MV-4-11 (cell line): ENCODE measurements at regions not wholly inside any gene's neighbourhood (a gene's known extent, or its start where the extent isn't known, plus 50 kb on each side); places are given as distances from the start of the nearest gene placed in this dataset.
A peak's percentile ranks its signal among the peaks of the same experiment; 100 is the strongest.
"Not testable (repeated sequence)": the region's sequence is repeated elsewhere in the genome, so short reads cannot be mapped to it uniquely, and the experiment has no call there.

Experiments used
- DNase-seq: peaks from one replicate; lab custom pipeline; 2025; lab: John Stamatoyannopoulos, UW

DNA sequence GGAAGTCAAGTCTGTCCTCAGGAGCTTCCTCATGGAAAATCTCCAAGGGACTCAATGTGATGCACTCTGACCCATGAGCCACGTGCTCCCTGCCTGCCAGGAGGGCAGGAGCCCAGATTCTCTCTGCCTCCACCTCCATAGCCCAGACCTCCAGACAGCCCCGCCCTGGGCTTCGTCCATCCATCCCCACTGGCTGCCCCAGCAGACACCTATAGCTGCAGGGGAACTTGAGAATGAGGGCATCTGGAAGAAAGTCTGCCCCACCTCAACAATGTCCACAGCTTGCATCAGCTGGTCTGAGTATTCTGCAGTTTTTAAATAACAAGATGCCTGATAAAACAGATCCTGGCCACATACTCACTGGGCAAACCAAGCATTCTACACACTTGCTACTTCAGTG lies 418.8 kb upstream of the SMIM21 start:
- DNase-seq: no peak

DNA sequence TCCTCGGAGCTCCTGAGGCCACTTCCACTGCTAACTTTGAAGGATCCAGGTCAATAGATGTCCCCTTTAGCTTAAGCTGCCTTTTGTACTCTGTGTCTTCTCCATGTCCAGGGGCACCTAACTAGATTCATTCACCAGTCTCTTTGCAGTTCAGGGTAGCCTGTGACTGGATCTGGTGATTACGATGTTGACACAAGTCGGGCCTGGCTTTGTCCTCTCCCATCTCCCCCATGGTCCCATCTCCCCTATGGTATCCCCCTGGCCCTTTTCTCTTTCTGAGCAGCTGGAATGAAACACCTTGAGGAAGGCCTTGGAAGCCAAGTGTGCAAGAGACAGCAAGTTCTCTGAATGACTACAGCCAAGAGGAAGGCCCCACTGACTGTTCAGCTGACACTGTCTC lies 417.9 kb upstream of the SMIM21 start:
- no peak for DNase-seq

DNA sequence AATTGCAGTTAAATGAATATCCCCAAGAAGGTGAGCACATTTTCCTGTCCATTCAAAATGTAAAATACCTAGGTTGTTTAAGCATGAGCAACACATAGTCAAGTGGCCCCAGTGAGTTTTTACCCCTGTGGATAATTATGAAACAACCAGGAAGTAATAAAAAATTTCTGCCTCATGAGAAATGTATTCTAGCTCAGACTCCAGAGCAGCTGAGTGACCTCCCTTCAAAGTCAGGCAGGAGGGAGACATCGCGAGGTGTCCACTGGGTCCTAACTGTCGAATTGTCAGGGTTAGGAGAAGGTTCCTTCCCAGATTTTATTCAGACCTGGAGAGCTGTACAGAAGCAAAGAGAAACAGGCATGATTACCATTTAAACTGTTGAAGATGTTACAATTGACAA lies 416.6 kb upstream of the SMIM21 start:
- DNase-seq: peak; percentile 20

DNA sequence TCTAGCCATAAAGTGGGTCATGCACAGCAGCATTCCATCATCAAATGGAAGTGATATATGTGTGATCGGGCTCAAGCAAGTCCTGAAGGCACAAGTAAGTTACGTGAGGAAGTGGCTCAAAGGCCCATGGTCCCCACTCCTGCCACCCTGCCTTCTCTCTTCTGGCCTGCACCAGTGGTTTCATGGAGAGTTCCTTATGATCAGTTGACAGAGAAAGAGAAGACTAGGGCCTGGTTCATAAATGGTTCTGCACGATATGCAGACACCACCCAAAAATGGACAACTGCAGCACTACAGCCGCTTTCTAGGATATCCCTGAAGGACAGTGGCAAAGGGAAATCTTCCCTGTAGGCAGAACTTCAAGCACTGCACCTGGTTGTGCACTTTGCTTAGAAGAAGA lies 412.6 kb upstream of the SMIM21 start:
- no peak for DNase-seq

DNA sequence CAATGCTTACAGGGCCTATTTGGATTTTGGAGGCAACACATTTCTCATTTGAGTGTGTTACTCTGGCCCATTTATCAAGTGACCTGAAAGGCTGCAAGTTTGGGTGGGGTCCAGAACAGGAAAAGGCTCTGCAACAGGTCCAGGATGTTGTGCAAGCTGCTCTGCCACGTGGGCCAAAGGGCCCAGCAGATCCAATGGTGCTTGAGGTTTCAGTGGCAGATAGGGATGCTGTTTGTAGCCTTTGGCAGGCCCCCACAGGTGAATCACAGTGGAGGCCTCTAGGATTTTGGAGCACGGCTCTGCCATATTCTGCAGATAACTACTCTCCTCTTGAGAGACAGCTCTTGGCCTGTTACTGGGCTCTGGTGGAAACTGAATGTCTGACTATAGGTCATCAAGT lies 412.2 kb upstream of the SMIM21 start:
- DNase-seq: not testable (repeated sequence)

DNA sequence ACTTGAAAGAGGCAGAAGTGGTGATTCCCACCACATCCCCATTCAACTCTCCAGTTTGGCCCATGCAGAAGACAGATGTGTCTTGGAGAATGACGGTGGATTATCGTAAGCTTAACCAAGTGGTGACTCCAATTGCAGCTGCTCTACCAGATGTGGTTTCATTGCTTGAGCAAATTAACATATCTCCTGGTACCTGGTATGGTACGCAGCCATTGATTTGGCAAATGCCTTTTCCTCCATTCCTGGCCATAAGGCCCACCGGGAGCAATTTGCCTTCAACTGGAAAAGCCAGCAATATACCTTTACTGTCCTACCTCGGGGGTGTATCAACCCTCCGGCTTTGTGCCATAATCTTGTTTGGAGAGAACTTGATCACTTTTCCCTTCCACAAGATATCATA lies 411.5 kb upstream of the SMIM21 start:
- no peak for DNase-seq

DNA sequence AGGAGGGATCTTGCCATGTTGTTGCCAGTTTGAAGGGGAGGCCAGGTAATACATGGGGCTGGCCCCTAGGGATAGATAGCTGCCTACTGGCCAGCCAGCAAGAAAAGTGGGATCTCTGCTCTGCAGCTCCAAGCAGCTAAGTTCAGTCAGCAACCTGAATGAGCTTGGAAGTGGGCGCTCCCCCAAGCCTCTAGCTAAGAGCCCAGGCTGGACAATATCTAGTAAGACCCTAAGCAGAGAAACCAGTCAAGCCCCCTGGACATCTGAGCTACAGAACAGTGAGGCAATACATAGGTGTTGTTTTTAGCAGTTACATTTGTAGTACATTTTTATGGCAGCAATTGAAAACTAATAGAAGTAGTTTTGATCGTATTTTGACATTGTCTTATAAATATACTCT lies 409.8 kb upstream of the SMIM21 start:
- no peak for DNase-seq

DNA sequence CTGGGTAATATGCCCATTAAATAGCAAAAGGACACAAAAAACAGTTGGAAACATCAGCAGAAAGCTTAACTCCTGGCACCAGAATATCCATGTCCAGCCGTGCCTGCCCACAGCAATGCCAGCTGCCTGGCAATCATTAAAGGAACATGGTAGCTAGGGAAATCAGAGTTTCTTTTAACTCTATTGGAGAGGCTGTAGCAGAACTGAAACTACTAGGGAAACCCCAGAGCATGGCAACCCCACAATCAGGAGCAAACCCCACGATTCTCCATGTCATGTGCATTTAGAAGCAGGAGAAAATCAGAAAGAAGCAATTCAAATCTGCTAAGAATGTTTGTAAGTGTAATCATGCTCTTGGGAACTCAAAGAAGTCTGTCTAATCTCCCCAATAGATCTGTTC lies 409.0 kb upstream of the SMIM21 start:
- no peak for DNase-seq

DNA sequence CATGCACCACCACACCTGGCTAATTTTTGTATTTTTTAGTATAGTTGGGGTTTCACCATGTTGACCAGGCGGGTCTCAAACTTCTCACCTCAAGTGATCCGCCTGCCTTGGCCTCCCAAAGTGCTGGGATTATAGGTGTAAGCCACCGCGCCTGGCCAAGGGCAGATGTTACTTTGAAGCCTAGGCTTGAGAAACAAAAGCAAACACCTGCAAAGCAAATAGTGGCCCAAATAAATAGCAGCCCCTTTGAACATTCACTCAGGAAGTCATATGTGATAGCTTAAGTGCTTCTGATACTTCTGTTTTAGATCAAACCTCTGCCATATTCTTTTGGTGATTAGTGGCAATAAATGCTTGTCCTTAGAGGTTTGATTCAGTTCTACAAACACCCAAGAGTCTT lies 404.5 kb upstream of the SMIM21 start:
- DNase-seq: no peak

DNA sequence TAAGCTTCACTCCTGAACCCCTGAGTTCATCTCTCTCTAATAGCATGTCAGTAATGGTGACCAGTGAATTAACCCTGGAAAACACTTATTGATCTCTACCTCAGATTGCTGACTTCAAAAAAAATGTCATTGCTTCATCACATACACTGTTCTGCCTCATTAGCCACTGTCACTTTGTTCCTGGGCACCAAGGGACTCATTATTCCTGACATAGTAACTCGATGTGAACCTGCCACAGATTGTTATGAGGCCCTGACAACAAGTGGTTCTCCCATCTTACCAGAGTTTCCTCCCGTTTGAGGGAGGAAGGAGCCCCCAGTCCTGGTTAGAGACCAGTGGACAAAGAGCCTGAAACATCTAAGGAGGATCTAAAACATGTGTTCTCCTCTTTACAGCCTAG lies 403.3 kb upstream of the SMIM21 start:
- DNase-seq: no peak

DNA sequence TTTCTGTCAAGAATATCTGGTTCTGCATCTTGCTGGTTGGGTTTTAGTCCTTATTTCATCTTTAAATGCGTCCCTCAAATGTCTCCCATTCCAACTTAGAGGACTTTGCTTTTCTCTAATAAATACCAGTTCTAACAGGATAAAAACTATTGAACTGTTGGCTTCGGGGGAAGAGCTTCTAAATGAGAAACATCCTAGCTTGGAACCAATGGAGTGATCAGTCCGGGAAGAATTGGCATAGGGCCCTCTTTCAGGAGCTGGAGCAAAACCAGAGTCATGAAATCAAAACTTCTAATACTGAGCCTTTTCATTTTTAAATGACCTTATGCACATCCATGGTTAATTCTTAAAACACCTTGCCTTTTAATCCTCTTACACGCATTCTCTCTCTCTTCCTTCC lies 401.6 kb upstream of the SMIM21 start:
- no peak for DNase-seq

DNA sequence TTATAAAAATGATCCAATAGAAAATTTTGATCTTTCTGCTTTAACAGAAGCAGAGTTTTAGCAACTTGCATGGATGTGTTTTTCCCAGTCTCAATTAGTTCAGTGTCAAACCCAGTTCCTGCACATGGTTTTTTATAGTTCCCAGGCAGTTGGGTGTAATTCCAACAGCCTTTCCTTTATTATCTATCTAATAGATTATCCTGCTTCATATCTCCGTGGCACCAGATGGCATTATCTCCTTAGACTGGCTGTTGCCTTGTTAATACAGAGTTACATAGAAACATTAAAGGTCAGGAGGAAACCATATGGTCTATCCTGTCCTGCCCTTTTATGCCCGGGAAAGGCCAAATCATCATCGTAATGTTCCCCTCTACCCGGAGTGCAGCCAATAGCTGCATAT lies 400.9 kb upstream of the SMIM21 start:
- DNase-seq: no peak

DNA sequence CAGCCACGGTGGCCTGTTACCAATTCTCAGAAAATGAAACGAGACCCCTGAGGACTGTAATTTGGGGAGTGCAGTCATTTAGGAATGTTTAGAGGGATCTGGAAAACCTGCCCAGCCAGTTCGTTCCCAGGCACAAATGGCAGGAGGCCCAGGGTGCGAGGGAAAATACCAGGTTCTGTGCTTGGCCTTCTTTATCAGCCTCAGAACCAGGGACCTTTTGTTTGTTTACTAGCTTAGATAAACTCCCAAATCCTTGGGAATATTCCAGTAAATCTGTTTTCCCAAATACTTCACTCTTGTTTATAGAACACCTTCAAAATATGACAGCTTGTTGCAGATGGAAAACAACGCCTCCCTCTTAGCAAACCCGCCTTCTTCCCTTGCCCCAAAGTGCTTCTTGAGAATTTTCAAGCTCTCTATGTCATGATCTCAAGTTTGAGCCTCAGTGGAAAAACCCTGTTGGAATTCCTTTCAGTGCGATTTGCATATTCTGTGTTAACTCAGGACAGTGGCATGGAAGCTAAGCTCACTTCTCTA lies 400.3 kb upstream of the SMIM21 start:
- no peak for DNase-seq

DNA sequence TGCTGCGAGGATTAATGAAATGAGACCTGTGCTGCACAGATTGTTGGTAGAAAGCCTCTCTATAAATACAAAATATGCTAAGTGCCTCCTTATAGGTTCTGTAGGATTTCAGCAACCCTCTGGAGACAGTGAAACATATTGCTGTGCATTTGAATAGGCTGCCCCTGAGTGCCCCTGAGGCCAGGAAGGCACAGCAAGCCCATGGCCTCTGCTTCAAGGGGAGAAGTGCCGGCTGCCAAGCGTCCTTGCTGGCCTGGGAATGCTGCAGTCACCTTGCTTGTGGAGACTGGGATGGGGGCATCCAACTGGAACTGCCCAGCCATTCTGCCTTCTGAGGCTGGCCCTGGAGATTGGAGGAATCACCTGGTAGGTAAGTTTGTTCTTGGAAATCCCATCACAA lies 397.2 kb upstream of the SMIM21 start:
- no peak for DNase-seq

DNA sequence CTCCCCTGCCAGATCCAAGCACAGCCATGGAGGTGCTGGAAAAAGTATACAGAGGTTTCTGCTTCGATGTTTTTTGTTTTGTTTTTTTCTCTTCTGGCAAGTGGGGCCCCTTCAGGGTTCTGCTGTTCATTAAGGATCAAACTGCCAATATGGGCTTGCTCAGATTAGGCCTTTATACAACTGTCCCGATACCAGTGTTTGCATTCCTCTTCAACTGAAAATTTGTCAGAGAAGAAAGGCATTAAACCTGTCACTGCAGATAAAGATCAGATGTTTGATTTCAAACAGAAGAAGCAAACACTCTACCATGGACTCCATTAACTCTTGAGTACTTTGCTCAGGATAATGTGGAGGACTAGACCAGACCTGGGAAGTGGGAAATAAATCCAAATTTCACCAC lies 396.0 kb upstream of the SMIM21 start:
- no peak for DNase-seq

DNA sequence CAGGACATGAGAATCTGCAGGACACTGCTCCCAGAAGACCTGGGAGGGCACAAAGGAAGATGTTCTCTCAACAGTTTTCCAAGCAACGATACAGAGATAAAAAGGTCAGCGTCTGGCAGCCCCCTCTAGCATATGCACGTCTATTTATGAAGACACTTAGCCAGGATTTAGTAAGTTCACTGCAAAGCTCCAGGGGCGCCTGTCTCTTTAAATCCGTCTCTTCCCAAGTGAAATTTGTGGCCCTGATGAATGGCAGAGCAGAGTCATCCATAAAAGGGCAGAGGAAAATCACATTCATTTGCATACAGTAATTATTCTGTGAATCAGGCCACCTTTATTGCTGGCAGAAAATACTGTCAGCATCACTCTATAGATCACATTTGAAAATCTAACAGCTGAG lies 390.9 kb upstream of the SMIM21 start:
- no peak for DNase-seq

DNA sequence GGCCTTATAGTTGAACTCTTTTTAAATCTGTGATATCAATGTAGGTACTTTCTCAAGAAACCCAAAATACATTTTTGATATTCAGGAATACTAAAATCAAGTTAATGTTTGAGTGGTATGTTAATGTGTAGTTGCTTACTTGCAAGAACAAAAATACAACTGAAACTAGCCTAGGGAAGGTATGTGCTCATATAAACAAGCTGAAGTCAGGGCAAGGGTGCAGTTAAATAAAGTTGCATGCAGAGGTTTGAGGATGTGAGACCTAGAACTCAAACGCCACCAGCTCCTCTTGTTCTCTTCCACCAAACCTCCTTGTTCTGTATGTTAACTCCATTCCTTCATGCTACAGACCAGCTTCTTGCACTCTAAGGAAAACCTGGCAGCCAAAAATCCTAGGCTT lies 388.3 kb upstream of the SMIM21 start:
- peak; percentile 10 for DNase-seq

DNA sequence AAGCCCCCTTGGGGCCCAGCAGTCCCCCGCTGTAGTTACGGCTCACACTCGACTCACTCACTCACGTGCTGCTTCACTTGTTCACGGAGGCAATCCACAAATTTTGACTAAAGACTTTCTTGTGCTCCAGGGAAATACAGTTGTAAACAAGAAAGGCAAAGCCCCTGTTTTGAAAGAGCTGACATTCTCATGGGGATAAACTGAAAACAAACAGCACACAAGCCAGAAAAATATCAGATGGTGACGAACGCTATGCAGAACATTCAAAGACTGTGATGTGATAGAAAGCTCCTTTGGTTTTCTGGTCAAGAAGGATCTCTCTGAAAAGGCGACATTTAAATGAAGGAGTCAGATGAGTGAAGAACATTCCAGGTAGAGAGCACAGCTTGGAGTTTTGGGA lies 385.3 kb upstream of the SMIM21 start:
- DNase-seq: no peak

DNA sequence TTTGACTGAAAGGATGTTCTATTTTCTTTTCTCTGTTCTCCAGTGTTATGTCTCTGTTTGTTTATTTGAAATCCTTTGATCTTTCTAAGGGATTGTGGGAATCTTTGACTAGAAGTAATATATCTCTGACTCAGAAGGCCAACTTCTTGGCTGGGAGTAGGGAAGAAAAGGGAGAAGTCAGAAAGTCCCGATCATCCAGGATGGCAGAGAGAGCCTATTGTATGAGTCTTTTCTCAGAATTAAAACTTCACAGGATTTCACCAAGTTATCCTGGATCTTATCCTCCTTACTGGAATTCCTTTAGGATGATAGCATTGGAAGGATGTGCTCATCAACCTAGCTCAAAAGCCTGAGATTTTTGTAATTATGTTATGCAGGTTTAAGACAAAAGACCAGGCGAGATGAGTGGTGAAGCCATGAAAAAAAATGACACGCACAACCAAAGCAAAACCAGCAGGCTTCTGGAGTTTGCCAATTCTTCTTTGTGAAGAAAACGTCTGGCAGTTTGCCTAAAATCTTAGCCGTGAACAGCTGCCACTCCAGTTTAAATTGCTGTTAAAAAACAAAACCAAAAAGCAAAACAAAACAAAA lies 383.6 kb upstream of the SMIM21 start:
- no peak for DNase-seq

DNA sequence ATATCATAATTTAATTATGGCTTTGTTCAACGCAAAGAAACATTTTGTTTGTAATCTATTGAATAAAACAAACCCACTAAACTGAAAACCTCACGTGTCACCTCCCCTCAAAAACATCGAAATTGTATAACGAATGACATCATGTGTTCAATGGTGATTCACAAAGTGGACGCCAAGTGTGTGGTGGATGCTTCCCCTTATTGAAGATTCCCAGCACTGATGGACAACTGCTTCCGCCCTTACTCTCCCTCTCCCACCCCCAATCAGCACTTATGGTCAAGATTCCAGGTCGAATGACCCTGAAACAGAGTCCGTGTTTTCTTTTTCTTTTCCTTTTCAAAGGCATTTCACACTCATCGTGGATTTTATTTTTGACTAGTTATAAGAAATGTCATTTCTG lies 383.0 kb upstream of the SMIM21 start:
- no peak for DNase-seq

DNA sequence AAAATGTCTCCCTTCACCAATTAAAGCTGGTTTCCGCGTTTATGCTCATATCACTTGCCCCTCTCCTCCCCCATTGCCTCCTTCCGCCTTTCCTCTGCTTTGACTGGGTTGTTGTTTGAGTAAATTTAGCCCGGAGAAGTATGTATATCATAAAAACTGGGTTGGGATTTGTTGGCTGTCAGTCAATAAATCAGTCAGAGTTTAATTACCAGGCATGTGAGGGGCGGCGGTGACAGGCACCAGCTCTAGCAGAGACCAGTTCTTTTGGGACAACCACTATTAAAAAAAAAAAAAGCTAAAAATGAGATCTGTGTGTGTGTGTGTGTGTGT lies 382.4 kb upstream of the SMIM21 start:
- DNase-seq: no peak

DNA sequence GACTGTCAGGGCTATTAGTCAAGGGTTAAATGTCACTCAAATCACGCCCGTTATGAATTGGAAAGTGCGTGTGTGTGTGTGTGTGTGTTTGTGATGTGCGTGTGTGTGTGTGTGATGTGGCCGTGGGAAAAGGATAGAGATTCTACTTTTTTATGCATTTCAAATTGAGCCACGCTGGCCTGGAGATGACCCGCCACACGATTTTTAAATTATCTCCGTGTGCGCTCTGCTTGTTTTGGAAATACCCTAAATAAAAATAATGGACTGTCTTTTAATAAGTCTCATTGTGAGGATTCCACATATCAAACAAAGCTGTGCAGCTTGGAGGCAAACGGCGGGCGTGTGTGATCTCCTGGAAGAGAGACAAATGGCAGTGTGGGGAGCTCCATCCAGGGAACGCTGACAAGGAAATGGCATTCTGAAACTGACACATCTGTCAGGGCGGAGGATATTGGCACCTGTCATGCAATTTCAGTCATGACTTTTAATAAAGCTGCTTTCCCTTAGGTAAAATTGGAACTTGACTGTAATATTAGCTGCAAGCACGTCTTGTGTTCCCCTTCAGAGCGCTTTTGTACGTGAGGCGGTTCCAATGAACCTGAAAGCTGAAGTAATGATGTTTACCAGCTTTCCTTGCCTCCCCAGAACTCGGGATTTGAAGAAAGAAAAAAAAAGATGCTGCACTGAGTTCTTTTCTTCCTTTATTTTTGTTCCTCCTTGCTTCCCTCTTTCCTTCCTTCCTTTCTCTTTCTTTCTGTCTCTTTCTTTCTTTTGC lies 381.8 kb upstream of the SMIM21 start:
- DNase-seq: peak; percentile 24

DNA sequence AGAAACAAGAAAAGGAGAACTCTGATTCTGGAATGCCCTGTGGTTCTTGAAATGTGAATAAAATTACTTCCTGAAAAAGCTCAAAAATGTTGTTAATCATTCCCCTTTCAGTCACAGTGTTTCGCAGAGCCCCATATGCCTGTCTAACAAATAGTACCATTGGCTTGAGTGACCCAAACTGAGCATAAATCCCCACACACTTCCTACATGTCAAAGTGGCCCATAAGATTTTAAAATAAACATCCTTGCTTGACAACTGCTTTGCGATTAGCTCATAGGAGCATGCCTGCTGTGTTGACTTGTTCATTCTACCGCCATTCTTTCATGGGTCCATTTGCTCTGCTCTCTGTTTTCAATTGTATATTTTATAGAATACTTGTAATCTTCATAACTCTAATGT lies 377.8 kb upstream of the SMIM21 start:
- peak; percentile 63 for DNase-seq

DNA sequence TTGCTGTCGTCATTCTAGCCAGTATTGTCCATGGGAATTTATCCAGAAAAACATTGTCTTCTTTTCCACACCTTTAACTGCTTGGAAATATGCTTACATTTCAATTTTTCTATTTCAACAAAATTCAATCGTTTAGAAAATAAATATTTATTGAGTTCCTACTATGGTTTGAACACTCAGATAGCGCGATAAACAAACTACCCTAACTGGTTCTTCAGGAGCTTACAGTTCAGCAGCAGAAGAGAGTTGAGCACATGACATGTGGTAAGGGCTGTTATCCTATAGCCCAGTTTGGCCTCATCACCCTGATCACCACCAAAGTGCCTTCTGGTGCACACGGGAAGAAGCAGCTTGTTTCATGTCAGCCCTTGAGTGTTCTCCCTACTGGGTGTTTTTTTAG lies 375.2 kb upstream of the SMIM21 start:
- DNase-seq: no peak
